ENCODE measurements at regions not wholly inside any gene's neighbourhood (a gene's known extent, or its start where the extent isn't known, plus 50 kb on each side); places are given as distances from the start of the nearest gene placed in this dataset.
"Not testable (repeated sequence)": the region's sequence is repeated elsewhere in the genome, so short reads cannot be mapped to it uniquely, and the experiment has no call there.

DNA sequence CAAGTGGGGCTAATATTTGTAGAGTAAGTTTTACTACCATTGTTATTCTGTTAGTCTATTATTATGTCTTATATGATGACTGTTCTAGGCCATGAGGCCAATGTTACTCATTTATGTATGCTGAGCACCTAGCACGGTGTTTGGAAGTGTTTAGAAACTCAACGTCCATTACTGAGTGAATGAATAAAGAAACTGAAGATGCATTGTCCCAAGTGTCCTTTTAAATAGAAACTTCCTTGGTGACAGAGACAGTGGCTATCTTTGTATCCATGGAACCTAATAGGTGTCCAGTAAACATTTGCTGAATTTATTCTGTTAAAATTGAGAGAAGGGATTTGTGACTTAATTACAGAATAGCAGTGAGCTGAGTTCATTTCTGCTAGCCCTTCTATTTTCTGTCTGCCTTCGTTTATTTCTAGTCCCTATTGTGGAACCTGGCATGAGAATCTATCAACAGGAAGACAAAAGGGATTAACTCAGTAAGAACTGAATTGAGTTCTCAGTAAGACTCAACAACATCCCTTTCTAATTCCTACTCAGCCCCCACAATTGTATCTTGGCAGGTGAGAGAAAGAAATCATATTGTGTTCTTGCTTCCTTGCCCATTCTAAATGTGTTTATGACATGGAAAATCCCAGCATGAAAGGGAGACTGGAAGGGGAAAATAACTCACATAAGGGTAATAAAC is 246.6 kb upstream of the LRRC3B start:
- DNase-seq (ENCODE audit: low spot score), result no peak

DNA sequence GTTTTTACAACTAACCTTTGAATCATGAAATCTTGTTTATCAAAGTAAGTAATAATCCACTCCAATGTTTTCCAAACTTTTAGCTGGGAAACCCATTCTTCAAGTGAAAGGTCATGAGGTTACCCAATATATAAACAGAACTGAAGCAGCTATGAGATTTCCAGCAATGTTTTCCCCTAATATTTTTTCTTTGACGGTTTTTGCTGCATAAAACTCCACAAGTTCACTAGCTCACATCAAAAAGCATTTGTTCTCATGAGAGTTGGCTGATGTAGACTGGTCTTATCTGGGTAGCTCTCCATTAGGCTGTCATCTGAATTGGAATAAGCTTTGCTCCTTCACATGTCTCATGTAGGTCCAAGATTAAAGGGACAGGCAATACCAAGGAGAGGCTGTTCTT is 241.2 kb upstream of the LRRC3B start:
- no peak for DNase-seq (ENCODE audit: low spot score)

DNA sequence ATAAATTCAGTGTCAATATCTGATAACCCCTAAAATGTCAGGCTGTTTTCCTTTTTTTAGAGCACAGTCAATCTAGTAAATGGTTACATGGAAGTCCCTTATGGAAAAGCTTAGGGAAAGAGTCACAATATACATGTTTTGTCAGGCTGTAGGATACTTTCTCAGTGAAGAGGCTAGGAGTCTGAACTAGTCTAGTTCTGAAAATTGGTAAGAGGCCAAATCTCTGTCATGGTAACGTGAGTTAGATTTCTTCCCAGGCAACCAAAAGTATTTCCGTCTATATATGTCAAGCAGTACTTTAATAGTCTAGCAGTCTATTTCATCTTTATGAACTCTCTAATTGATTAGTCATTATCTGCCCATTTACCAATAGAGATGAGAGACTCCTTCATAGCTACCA is 215.9 kb upstream of the LRRC3B start:
- no peak for DNase-seq (ENCODE audit: low spot score)

DNA sequence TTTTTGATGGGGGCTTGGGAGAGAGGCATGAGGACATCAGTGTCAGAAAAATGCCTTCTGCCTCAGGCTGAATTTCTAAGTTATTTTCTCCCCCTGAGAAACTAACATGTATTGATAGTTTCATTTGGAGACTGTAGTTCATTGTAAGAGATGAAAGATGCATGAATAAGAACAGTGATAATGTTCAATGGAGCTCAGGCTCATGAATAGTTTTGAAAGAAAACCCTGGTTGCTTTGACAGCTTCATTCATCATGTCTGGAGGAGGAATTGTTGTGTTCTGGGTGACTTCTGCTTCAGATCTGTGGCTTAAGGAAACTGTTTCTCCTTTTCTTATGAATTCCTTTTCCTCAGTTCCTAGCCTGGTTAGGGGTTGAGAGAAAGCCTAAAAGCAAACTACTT is 204.0 kb upstream of the LRRC3B start:
- no peak for DNase-seq (ENCODE audit: low spot score)

DNA sequence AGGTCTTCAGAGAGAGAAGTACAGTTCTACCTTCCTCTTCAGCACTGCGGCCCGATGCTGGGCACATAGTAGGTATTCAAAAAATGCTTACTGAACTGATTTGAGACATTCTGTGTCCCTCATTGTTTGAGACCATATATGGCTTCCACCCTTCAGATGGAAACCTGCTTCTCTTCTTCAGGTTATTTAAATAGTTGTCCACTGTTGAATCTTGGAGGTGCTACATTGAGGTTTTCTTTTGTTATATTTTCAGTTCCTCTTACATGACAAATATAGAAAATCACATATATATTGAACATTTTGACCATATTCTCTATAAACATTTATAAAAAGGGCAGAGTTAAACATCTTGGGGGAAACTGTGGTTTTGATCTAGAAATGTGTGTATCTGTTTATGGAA is 200.2 kb upstream of the LRRC3B start:
- DNase-seq (ENCODE audit: low spot score), result no peak

DNA sequence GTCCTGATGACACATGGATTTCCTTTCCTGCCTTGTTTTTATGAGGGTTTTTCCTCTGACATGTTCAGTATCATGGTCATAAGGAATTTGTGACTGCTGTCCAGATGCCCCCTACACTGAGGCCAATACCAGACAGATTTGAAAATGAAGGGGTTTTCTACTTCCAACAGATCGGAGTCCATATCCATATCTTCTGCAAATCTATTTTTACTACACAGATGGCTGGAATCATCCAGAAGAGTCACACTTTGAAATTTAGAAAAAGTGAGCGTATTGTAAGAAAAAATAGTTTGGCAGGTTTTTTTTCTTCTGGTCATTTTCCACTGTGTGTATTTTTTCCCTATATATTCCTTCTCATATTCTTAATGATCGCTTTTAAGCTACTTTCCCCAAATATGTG is 197.5 kb upstream of the LRRC3B start:
- no peak for DNase-seq (ENCODE audit: low spot score)

DNA sequence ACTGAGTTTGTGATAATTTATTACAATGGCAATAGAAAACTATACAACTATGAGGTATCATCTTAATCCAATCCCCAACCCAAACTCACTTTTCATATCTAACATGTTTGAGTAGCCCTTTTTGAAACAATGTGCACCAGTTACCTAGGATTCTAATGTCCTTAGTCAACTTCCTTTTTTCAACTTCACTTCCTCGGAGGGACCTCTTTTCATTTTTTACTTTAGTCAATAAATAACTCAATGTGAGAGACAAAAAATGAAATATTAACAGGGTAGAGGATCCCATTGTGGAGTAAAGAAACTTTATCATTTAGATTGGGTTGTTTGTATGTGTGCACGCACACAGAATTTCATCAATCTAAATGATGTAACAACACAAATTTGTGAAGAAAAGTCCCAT is 193.6 kb upstream of the LRRC3B start:
- no peak for DNase-seq (ENCODE audit: low spot score)

DNA sequence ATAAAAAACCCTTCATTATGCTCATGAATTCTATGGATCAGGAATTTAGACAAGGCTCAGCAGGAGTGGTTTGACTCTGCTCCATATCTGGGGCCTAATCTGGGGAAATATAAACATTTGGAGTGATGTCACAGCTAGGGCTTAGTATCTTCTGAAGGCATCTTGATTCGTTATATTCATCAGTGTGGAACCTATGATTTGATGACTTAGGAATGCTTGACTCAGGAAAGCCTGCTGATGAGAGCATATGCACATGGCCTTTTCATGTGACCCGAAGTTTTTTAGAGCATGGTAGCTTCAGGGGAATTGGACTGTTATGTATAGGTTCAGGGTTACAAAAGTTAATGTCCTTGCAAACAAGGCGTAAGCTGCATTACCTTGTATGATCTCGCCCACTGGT is 184.9 kb upstream of the LRRC3B start:
- no peak for DNase-seq (ENCODE audit: low spot score)

DNA sequence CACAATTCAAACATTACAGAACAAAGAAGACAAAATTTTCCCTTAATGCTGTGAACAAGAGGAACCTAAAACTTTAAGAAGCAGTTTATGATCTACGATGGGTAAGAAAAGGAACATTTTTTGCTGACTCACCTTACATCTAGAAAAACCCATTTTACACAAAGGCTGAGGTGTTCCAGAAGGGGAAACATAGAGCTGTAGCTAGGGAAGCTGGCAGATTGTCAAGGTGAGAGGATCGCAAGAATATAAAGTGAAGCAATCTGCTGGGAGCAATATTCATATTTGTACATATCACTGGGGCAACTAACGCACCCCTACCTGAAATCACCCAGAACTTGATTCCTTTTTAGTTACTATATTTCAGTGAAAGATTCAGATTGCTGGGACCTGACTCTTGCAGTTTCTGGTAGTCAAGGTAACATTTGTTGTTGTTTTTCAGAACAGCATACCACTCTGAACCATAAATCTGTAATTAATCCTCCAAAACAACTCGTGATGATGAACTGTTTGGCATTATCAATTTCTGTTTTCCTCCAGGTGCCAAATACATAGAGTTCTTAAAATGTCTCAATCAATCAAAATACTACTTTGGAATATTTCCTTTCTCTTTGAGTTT is 184.1 kb upstream of the LRRC3B start:
- no peak for DNase-seq (ENCODE audit: low spot score)

DNA sequence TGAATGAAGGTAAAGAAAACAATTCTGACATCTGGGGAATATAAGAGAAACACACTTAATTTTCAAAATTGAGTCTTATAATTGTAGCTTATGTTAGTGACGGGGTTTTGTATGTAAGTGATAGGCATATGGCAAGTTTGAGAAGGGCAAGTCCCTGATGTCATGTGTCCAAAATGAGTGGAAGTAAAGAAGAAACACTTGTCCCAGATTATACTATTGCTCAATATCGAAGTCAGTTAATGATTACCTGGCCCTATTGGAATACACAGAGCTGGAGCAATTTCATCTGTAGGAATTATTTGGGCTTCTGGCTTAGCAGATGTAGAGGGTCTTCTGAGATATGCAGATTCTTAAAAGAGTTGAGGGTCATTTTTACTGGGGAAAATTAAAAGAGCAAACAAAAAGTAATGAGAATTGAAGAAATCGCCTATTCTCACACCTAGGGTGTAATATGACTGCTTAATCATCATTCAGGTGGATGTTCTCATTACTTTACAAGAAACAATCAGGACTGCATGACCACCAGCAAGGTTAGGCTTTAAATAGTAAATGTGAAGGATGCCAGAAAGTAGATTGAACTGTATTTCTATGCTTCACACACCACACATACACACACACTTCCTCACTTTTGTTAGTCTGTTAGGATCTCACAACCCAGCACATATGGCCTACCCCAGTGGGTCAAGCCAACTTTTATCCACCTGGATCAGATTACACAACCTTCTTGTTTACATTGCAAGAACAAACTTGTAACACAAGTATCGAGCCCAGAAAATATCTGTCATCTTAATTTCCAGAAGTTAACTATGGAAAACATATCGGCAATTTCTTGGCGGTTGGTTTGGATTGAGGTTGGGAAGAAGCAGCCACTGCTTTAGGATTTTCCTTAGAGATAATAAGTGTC is 183.3 kb upstream of the LRRC3B start:
- no peak for DNase-seq (ENCODE audit: low spot score)

DNA sequence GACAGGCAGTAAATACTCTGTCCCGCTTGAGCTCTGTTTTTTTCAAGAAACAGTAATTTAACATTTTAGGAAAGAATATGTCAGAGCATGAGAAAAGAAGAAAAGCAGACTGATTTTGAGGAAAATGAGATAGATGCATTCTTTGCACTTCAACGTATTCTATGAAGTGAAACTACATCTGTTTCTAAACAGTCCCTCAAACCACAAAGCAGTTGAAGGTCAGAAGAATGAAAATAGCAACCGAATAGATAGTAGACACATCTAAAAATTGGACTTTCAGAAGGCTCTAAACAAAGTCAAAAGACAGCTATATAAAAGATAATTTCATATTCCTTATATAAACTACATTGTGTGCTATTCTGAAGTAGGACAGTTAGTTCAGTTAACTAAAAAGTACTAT is 172.6 kb upstream of the LRRC3B start:
- no peak for DNase-seq (ENCODE audit: low spot score)

DNA sequence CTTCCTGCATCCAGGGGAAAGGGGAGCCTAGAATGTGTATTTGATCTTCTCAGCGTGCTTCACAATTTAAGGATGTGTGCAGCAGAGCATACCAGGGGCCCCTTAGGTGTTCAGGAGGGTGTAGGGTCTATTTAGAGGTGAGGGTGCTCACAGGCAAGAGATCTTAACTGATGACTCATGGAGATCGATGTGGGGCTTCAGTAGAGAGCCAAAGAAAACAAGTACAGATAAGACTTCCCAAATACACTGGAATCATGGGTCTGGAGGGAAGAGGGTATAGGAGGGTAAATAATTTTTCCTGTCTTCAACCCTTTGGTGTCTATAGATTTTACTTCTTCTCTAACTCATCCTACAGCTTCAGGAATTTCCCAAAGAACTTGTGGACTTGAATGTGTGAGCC is 170.2 kb upstream of the LRRC3B start:
- DNase-seq (ENCODE audit: low spot score), result no peak

DNA sequence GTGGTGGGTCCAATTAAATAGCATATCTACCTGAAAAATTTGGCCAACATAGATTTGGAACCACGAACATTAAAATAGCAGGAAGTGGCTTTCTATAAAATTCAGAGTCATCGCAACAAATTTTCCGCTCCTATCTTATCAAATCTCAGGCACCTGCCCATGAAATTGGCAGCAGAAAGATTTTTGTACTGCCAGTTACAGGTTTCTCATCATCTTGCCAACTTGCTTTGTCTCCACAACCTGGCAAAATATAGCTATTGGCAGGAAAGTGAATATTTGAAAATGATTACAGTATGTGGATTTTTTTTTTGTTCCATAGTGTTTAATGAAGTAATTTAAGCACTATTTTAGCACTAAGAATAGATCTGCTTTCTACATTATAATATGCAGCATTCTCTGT is 161.6 kb upstream of the LRRC3B start:
- DNase-seq (ENCODE audit: low spot score), result no peak

DNA sequence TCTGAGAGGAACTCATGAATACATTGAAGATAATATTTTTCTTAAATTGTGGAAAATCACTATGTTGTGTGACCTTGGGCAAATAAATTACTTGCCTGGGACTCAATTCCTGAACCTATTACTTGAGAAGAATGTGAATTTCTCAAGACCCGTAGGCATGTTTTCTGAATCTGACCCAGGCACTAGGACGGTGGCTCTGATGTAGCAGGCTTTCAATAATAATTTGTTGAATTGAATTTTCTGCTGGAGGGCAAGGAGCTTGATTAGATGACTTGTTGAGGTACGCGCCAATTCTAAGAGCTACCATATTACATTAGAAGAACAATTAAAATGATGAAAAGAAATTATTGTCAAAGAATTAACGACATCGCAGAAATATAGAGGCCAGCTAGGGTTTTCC is 150.2 kb upstream of the LRRC3B start:
- DNase-seq (ENCODE audit: low spot score), result no peak

DNA sequence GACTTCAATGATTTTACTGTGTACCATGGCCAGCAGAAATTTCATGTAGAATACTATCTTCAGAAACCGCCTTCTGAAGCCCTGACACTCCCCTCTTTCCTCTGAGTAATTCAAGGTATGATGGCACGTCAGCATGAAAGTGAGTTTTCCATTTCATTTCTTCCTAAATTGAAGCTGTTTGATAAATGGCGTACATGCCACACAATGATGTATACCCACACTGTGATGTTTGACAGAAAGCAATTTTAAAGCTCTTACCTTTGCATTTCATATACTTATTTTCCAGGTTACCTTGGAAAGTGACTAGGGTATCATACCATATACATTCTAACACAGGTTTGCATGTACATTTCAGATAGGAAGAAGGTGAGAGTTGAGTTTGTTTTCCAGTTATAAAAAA is 147.9 kb upstream of the LRRC3B start:
- DNase-seq (ENCODE audit: low spot score), result no peak

DNA sequence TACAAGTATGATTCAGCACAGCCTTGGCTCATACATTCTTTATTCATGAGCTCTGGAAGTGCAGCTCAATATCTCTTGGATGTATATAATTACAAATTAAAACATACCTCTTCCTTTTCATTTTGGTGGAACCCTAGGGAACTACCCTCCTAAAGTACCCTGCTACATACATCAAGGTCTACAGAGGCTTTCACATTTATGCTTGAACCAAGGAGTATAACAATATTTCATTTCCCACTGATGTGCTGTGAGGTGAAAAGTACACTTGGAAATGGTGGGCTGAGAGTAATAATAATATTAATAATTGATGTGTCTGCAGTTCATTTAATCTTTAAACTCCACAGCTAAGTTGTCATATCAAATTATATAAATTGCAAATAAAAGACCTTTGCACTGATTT is 142.2 kb upstream of the LRRC3B start:
- no peak for DNase-seq (ENCODE audit: low spot score)

DNA sequence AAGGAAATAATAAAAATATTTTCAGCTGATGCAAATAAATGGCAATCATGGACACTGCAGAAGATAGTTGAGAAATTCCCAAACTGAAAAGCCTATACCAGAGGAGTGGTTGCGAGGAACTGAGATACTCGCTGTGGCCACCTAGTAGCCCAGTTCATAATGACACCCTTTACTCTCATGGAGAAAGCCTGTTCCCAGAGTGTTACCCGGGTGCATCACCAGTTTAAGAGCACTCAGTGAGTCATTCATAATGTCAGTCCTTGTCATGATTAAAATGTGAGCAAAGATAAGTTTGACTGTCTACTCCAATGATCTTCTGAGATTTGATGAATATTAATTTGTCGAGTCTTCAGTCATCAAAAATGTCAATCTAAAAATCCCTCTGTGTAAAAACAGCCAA is 138.4 kb upstream of the LRRC3B start:
- DNase-seq (ENCODE audit: low spot score), result no peak

DNA sequence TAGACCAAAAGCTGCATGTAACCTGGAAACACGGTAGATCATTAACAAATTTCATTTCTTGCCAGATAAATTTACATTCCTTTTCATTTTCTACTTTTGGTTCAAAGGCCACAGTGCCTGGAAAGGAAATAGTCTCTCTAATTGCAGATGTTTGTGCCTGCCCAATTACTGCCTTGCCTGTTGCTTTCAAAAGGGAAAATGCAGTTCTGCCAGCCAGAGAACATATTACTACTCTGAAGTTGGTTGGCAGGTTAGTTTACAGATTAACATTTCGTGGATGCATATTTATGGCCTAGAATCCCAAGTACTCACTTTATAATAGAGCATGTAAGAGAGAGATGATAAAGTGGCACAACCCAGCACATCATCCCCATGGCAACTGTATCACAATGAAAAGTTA is 124.3 kb upstream of the LRRC3B start:
- no peak for DNase-seq (ENCODE audit: low spot score)

DNA sequence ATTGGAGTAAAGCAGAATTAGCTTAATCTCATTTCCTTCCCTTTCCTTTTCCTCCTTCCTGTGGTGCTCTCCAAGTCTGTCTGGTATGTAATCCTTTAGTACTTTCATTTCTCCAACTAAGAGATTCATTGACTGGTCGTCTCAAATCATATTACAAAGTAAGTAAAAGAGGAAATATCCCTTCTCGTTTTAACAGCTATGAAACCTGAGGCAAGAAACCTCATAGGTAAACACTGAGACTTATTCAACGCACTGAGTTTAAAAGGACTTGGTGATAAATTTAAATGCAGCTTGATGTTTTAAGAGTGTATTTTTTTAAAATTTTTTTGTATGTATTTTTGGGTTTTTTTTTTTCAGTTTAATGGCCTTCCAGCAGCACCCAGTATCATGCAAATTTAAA is 117.2 kb upstream of the LRRC3B start:
- no peak for DNase-seq (ENCODE audit: low spot score)

DNA sequence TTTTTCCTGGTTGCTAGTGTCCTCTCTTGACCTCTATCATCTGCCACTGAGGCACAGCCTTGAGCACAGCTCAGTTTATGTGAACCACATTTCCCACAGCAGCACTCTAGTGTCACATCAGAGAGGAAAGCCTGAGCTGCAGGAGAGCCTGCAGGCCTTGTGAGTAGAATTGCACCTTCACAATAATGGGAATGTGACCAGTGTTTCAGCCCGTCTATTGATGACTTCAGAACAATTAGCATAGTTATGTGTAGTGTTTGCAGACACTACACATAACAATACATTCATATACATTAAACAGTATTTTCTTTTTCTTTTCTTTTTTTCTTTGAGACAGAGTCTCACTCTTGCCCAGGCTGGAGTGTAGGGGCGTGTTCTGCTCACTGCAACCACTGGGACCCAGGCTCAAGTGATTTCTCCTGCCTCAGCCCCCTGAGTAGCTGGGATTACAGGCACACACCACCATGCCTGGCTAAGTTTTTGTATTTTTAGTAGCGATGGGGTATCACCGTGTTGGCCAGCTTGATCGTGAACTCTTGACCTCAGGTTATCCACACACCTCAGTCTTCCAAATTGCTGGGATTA is 108.0 kb upstream of the LRRC3B start:
- not testable (repeated sequence) for DNase-seq (ENCODE audit: low spot score)

DNA sequence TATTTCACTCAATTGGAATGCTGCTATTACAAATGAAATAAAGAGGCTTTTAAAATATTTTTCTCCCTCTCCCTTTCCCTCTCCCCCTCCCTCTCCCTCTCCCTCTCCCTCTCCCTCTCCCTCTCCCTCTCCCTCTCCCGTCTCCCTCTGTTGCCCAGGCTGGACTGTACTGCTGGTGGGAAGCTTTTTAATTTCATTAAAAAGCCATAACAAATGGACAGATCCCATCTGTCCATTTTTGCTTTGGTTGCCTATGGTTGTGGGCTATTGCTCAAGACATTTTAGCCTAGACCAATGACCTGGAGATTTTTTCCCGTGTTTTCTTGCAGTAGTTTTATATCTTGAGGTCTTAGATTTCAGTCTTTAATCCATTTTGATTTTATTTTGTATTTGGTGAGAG is 107.2 kb upstream of the LRRC3B start:
- no peak for DNase-seq (ENCODE audit: low spot score)

DNA sequence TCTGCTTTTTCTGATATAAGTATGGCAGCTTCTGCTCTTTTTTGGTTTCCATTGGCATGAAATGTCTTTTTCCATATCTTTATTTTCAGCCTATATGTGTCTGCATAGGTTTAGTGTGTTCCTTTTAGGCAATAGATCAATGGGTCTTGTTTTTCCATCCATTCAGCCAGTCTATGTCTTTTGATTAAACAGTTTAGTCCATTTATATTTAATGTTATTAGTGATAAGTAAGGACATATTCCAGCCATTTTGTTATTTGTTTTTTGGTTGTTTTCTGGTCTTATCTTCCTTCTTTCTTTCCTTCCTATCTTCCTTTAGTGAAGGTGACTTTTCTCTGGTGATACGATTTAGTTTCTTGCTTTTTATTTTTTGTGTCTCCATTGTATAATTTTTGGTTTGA is 101.3 kb upstream of the LRRC3B start:
- DNase-seq (ENCODE audit: low spot score), result no peak

DNA sequence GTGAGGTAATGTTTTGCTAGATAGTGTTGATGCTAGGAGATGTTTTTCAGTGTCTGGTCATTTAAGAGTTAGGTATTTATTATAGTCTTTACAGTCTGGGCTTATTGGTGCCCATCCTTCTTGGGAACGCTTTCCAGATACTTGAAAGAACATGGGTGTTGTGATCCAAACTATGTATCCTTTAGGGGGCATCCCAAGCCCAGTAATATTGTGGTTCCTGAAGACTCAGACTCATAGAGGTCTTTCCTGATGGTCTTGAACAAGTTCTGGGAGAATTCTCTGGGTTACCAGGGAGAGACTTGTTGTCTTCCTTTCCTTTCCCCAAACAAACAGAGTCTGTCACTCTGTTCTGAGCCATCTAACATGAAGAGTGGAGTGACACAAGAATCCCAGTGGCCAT is 99.7 kb upstream of the LRRC3B start:
- no peak for DNase-seq (ENCODE audit: low spot score)
